Pancreas (tissue), 10 donors: ENCODE measurements at regions not wholly inside any gene's neighbourhood (a gene's known extent, or its start where the extent isn't known, plus 50 kb on each side); places are given as distances from the start of the nearest gene placed in this dataset.
A peak's percentile ranks its signal among the peaks of the same experiment; 100 is the strongest.
"Not testable (repeated sequence)": the region's sequence is repeated elsewhere in the genome, so short reads cannot be mapped to it uniquely, and the experiment has no call there.

Experiments used
- ATAC-seq, 4 donors: fragments of 200-7000 bp; cut with Tn5 transposase; one replicate each; pipeline versions ENCODE4 v1.8.0 to v1.9.1; 2020; ENCODE audit warnings: mild to moderate bottlenecking in 4 of 4, moderate library complexity in 4 of 4
- DNase-seq, 6 donors: peaks; one replicate each; pipeline ENCODE4 v3.0.0-alpha.2; 2020
- FAIRE-seq: peaks from 2 replicates; lab custom pipeline; 2012; peaks lifted over from hg19 to GRCh38; lab: Jason Lieb, UNC
- H3K27ac ChIP-seq, 4 donors: fragments of 200-600 bp; sonication (generic); 1 replicate in 3 of 4; 2 replicates in 1 of 4; pipeline versions ENCODE4 v1.5.0 to v1.8.0; 2020
- H3K27me3 ChIP-seq, 4 donors: fragments of 200-600 bp; one replicate each; pipeline ENCODE4 v1.8.0; 2021
- H3K36me3 ChIP-seq, 3 donors: fragments of 200-600 bp; sonication (generic) in 1 of 3; one replicate each; pipeline versions ENCODE4 v1.5.0 to v1.8.0; 2020 to 2021
- H3K4me1 ChIP-seq, 3 donors: fragments of 200-600 bp; one replicate each; pipeline ENCODE4 v1.8.0; 2021
- H3K4me3 ChIP-seq, 4 donors: fragments of 200-600 bp; sonication (generic) in 2 of 4; one replicate each; pipeline versions ENCODE4 v1.5.0 to v1.8.0; 2020 to 2021
- H3K9me3 ChIP-seq, 4 donors: fragments of 200-600 bp; one replicate each; pipeline ENCODE4 v1.8.0; 2021
- CTCF ChIP-seq, 4 donors: fragments of 200-600 bp; sonication (generic) in 3 of 4; IDR thresholded peaks; one replicate each; pipeline versions ENCODE4 v1.5.0 to v1.8.0; 2021; ENCODE audit warnings: antibody characterized with exemption in 4 of 4
- WGBS, 2 donors: extraction: QIAGEN DNeasy Blood & Tissue Kit; methylation state at CpG; one replicate each; pipeline ENCODE4 v1.1.7; 2013; 5-methylcytosine and 5-hydroxymethylcytosine counted together
- intact Hi-C, 3 donors: fragments of 100-400 bp; cut with DNase I; formaldehyde crosslinking; loops; one replicate each; pipeline versions ENCODE4 v1.11.1 to v1.14.2; 2022
- donor health status: healthy with polysubstance abuse.
- donor health status: DM: no; HTN: no; CAD: no; lungs with moderate emphysema.
- donor health status: DM: no; HTN: no; CAD: no.
- donor health status: control.
- donor health status: control.
- donor health status: Bipolar disorder and iron deficiency.
- donor health status: DM: yes; HTN: yes; CAD: no.
- donor health status: DM: no; HTN: no; CAD: no.
- donor health status: DM: no; HTN: no; CAD: no.
- donor health status: DM: yes; HTN: yes; CAD: no.

- no peaks in the 10 kb centered on the region for H3K4me1 ChIP-seq
- peak in 3 of 6 donors; percentile 10 to 51 (median 40) for DNase-seq
- intact Hi-C loops, result no loop called here
- ATAC-seq, result no peak
- H3K9me3 ChIP-seq, result no peaks in the 10 kb centered on the region
- H3K4me3 ChIP-seq, result no peak overlapping the region
- H3K36me3 ChIP-seq, result no peaks in the 10 kb centered on the region
- no peak overlapping the region for H3K27ac ChIP-seq
- no peaks in the 10 kb centered on the region for H3K27me3 ChIP-seq
- FAIRE-seq, result no peak
- 69 to 82% methylated on average over 14 to 17 of the region's 17 CpGs for WGBS, 2 donors
- no peak for TF ChIP-seq CTCF (IDR thresholded peaks at IDR 0.05)
Observed at GRCh38 chr16:29192329-29193247, 207.7 kb downstream of the LAT start.

GRCh38 chr16:29191636-29192180 lies 206.9 kb downstream of the LAT start:
- ATAC-seq, H3K4me3 ChIP-seq, FAIRE-seq, H3K4me1 ChIP-seq, H3K27me3 ChIP-seq, H3K9me3 ChIP-seq, intact Hi-C loops, H3K36me3 ChIP-seq, H3K27ac ChIP-seq: not testable (repeated sequence)
- DNase-seq, result peak in 2 of 6 donors; percentile 3 to 31
- WGBS, 2 donors, result 52 to 57% methylated on average over 11 to 12 of the region's 12 CpGs

GRCh38 chr16:29190553-29191431 lies 205.9 kb downstream of the LAT start:
- H3K4me1 ChIP-seq, ATAC-seq, H3K4me3 ChIP-seq, H3K27me3 ChIP-seq, FAIRE-seq, H3K27ac ChIP-seq, H3K36me3 ChIP-seq, intact Hi-C loops, H3K9me3 ChIP-seq: not testable (repeated sequence)
- WGBS, 2 donors, result 63 to 78% methylated on average over 14 to 19 of the region's 19 CpGs
- DNase-seq, result peak in 1 of 6 donors; percentile 47

- FAIRE-seq, ATAC-seq, H3K9me3 ChIP-seq, H3K4me1 ChIP-seq, H3K27me3 ChIP-seq, H3K4me3 ChIP-seq, DNase-seq, H3K36me3 ChIP-seq, intact Hi-C loops, H3K27ac ChIP-seq: not testable (repeated sequence)
- 70 to 82% methylated on average over 9 of the region's 9 CpGs for WGBS, 2 donors
Observed at GRCh38 chr16:29188806-29189205, 204.0 kb downstream of the LAT start.

GRCh38 chr16:29186306-29187220 lies 201.7 kb downstream of the LAT start:
- H3K27ac ChIP-seq, intact Hi-C loops, FAIRE-seq, H3K4me1 ChIP-seq, H3K9me3 ChIP-seq, H3K36me3 ChIP-seq, DNase-seq, H3K27me3 ChIP-seq, H3K4me3 ChIP-seq: not testable (repeated sequence)
- peak in 1 of 4 donors; percentile 45 for ATAC-seq
- 67 to 68% methylated on average over 34 to 35 of the region's 35 CpGs for WGBS, 2 donors

- H3K4me3 ChIP-seq, H3K27me3 ChIP-seq, ATAC-seq, intact Hi-C loops, H3K9me3 ChIP-seq, DNase-seq, H3K4me1 ChIP-seq, H3K36me3 ChIP-seq, H3K27ac ChIP-seq, FAIRE-seq: not testable (repeated sequence)
- 71 to 88% methylated on average over 9 of the region's 9 CpGs for WGBS, 2 donors
Observed at GRCh38 chr16:29185872-29186271, 201.0 kb downstream of the LAT start.

GRCh38 chr16:29184738-29185438 lies 200.0 kb downstream of the LAT start:
- DNase-seq, result peak in 1 of 6 donors; percentile 44
- intact Hi-C loops, FAIRE-seq, H3K27me3 ChIP-seq, H3K4me1 ChIP-seq, H3K36me3 ChIP-seq, H3K4me3 ChIP-seq, H3K9me3 ChIP-seq: not testable (repeated sequence)
- H3K27ac ChIP-seq, result peak overlapping the region in 1 of 4 donors; percentile 30
- ATAC-seq, result peak in 3 of 4 donors; percentile 52 to 73 (median 63)
- 72 to 81% methylated on average over 41 of the region's 41 CpGs for WGBS, 2 donors

GRCh38 chr16:29182940-29183868 lies 198.4 kb downstream of the LAT start:
- DNase-seq, H3K27me3 ChIP-seq, H3K4me1 ChIP-seq, FAIRE-seq, ATAC-seq, H3K9me3 ChIP-seq, H3K36me3 ChIP-seq, H3K27ac ChIP-seq, H3K4me3 ChIP-seq, intact Hi-C loops: not testable (repeated sequence)
- WGBS, 2 donors, result 66 to 83% methylated on average over 23 to 25 of the region's 25 CpGs
